GM12865 (cell line): ENCODE measurements at regions not wholly inside any gene's neighbourhood (a gene's known extent, or its start where the extent isn't known, plus 50 kb on each side); places are given as distances from the start of the nearest gene placed in this dataset.

Experiments used
- DNase-seq: peaks from one replicate; pipeline ENCODE4 v3.0.0; 2010; ENCODE audit warnings: low read depth
- H3K4me3 ChIP-seq: 2 replicates; pipeline ENCODE4 v1.5.1; 2011; ENCODE audit warnings: mild to moderate bottlenecking, low read depth, low read length, control low read depth
- CTCF ChIP-seq: IDR thresholded peaks from 2 replicates; pipeline ENCODE4 v1.5.1; 2011; ENCODE audit warnings: low read length, control low read depth, low read depth, inconsistent platforms; ENCODE audit not compliant: insufficient read depth; ENCODE audit errors: missing control alignments

GRCh38 chr20:55880361-55880760 lies 125.0 kb downstream of the CBLN4 start:
- no peak overlapping the region for H3K4me3 ChIP-seq
- TF ChIP-seq CTCF, result no peak
- no peak for DNase-seq

DNA sequence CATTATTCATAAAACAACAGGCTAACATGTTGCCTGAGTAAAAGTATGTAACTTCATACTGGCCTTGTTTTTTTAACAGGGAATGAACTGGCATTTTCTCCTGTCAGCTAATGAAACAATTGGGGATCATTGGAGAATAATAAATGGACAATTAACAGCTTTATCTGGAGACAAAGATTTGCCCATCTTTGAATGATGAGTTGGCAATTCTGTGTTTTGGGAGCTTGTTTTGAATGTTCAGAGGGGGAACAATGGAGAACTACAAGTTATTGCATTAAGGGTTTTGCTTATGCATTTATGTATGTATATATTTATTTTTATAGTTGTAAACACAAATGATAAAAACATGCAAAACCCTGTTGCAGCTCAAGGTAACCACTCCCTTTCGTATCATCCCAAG lies 150.3 kb downstream of the CBLN4 start:
- no peak for TF ChIP-seq CTCF

GRCh38 chr20:55830121-55830827 lies 175.0 kb downstream of the CBLN4 start:
- no peak overlapping the region for H3K4me3 ChIP-seq
- TF ChIP-seq CTCF, result no peak
- no peak for DNase-seq

More for the DNA sequence above, 150.3 kb downstream of the CBLN4 start:
- no peak overlapping the region for H3K4me3 ChIP-seq
- DNase-seq, result no peak

GRCh38 chr20:55805138-55805537 lies 200.2 kb downstream of the CBLN4 start:
- DNase-seq, result no peak
- no peak for TF ChIP-seq CTCF
- no peak overlapping the region for H3K4me3 ChIP-seq

GRCh38 chr20:55800552-55801245 lies 204.6 kb downstream of the CBLN4 start:
- no peak for TF ChIP-seq CTCF
- H3K4me3 ChIP-seq, result no peak overlapping the region
- no peak for DNase-seq

GRCh38 chr20:55793986-55794385 lies 211.3 kb downstream of the CBLN4 start:
- no peak for DNase-seq
- H3K4me3 ChIP-seq, result no peak overlapping the region
- TF ChIP-seq CTCF, result no peak
